GM19238 (cell line): ENCODE measurements at regions not wholly inside any gene's neighbourhood (a gene's known extent, or its start where the extent isn't known, plus 50 kb on each side); places are given as distances from the start of the nearest gene placed in this dataset.

Source experiments
- DNase-seq: peaks from one replicate; pipeline ENCODE4 v3.0.0; 2011; ENCODE audit warnings: low spot score; ENCODE audit not compliant: insufficient read length

GRCh38 chr10:62653254-62653653, 151.3 kb upstream of the ADO start:
- DNase-seq: peak; percentile 45

GRCh38 chr10:62654966-62655336, 149.6 kb upstream of the ADO start:
- no peak for DNase-seq

DNA sequence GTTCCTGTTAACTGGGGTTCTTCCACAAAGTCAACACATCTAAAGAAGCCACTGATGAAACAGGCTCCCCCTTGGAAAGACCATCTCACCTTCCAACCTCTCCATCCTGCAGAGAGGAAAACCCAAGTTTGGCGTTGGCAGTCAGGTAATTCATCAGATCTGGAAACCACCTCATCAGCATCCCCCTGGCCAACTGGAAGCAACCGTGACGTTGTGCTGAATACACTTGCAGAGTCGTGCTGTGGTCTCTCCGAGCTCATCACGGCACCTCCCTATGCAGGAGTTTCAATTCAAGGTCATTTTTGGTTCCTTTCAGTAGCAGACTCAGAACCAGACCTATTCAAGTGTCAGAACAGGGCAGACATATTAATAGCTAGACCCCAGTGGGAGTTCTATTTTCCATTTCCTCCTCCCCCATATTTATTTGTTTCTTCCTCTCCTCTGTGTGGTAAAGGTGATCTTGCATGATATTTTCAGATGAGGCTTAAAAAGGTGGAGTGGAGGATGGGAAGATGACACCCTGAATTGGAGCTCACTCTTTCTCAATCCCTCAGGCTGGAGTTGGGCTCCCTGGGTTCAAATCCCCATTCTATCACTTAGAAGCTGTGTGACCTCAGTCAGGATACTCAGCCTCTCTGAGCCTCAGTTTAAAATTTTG, 149.1 kb upstream of the ADO start:
- peak; percentile 42 for DNase-seq

DNA sequence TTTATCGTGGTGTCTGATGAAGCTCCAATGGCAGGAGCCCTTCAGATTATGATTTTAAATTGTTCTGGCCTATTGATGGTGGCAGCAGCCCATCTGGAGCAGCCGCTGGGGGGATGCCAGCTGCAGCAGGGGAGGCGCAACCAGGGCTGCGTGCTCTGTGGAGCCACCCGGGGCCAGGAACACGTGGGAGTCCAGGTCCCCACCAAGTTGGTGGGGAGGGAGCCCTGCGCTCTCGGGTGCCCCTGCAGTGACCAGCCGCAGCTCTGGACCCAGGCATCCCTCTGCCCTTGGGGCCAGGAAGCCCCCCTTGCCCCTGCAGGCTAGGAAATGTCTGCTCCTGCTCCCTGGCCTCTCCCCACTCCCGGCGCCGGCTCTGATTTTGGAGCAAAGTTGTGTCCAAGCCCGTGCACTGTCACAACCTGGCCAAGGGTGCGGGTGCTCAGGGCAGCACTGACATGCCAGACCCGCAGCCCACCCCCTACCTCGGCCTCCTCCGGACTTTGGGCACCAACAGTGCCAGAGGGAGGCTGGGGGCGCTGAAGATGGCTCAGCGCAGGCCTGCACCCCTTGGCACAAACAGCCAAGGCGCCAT, 147.2 kb upstream of the ADO start:
- DNase-seq: no peak

- DNase-seq: no peak
Observed at GRCh38 chr10:62658516-62658915, 146.0 kb upstream of the ADO start.

DNA sequence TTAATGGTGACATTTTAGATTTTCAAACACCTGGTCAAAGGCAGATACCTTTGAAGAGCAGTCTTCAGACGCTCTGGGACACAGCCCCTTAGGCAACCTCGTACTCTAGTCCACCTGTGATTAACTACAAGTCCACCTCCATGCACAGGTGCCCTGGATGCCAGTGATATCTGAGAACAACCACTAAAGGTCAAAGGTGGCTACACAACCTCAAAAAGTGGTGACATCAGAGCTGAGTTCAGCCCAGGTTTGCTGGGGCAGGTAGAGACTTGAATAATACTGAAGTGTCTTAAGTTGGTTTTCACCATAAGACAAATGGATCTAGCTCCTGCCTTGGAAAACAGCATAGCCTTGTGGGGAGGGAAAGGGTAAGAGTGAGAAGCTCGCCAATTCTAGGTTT, 143.4 kb upstream of the ADO start:
- no peak for DNase-seq

GRCh38 chr10:62662486-62662885, 142.0 kb upstream of the ADO start:
- DNase-seq: no peak

- DNase-seq: no peak
Observed at GRCh38 chr10:62665771-62666170, 138.7 kb upstream of the ADO start.

DNA sequence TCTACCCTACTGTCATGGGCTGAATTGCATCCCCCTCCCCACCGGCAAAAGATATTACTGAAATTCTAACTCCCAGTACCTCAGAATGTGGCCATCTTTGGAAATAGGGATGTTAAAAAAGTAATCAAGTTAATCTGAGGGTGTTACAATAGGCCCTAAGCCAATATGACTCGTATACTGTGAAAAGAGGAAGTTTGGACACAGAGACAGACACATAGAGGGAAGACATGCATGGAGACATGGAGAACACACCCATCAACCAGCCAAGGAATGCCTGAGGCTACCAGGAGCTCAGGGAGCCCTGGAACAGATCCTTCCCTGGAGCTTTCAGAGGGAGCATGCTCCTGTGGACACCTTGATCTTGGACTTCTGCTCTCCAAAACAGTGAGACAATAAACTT, 138.2 kb upstream of the ADO start:
- DNase-seq: no peak

- DNase-seq: no peak
Observed at GRCh38 chr10:62669341-62669740, 135.2 kb upstream of the ADO start.

DNA sequence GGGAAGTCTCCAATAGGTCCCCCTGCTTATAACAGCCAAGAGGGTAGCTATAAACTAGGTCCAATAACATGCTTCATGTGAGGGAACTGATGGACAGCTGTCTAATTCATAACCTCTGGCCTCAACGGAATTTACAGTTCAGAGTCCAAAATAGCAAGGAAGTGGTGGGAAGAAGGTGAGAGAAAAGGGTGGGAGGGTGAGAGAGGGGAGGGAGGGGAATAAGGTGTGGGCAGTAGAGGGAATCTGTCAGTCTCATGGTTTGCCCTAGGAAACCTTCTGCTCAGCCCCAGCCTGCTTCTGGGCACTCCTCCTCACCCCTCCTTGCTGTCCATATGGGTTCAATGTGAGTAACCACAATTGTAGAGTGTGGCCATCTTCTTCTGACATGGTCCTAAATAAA, 133.4 kb upstream of the ADO start:
- DNase-seq: no peak

DNA sequence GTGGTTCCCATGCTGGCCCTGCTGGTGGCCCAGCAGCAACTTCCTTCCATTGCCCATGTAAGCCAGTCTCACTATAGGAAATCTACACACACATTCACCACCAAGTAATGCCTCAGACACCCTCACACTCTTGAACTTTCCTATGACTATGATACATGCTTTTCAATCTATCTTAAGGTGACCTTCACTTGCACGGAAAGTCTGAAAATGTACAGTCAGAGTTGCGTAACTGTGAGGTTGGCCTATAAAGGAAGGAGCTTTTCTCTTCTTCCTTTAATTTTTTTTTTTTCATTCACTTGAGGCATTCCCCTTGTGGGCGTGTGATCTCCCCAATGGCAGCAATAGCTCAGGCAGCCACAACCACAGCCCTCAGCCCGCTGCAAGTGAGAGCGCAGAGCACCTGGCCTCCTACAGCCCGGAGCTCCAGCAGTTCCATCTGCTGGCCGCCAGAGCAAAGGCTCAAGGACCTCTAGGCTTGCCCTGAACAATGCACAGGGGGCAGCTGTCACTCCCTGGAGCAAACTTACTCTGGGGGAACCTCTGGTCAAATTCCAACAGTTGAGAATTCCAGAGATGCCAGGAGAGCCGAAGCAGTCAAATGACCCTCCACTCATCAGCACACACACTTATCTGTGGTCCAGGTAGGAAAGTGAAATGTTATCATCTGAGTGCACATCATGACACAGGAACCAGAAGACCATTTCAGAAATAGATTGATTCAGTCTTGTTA, 123.1 kb upstream of the ADO start:
- DNase-seq: peak; percentile 76

DNA sequence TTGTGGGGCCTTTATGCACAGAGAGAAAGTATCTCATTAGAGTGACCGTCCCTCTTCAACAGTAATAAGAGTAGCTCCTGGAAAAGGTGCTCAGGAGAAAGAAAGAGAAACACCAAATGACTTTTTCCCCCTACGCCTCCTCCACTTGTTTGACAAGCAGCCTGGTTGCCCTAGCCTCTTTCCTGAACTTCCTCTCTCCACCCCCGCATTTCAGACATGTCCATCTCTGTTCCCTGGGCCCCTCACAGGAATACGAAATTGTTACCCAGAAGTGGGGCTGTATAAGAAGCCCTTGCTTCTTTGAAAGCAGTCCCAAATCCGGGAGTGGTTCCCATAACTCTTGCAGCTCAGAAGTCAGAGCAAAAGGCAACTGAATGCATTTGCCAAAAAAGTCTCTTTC, 119.6 kb upstream of the ADO start:
- DNase-seq: no peak

DNA sequence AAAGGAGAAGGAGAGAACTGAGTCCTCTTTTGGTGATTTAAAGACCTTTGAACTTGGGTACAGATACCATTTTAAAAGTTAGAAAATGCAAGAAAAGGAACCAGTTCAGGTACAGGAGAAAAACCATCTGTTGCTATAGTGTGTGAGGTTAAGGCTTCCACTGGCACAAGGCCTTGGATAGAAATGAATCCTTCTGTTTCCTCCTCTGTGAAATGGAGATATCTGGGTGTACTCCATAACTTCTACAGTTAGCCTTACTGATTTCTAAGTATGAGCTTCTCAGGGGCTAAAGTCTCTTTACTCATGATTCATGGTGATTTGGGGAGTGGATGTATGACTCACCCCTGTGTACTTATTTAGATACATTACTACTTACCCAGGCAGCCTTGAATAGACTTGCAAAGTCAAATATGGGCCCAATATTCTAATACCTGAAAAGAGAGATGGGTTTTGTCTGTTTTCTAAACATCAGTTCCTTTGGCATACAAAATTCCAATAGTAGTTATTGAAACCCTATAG, 117.2 kb upstream of the ADO start:
- DNase-seq: no peak

GRCh38 chr10:62688971-62689700, 115.4 kb upstream of the ADO start:
- DNase-seq: no peak

DNA sequence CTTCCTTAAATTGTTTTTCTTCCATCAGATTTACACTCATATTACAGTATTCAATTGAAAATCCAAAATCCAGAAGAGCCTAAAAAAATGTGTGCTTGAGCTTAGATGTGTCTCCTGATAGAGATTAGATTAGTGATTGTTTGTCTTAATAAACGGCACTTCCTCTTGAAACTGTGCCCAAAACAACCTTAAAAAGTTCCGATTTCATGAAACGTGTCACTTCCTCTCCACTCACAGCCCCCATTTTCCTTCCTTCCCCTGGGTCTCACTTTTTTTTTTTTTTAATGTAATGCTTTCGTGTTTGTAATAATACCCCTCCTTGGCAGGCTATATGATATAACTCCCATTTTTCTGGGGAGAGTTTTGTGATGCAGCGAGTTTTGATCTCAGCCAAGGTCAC, 114.8 kb upstream of the ADO start:
- no peak for DNase-seq

- DNase-seq: no peak
Observed at GRCh38 chr10:62690703-62691102, 113.8 kb upstream of the ADO start.

DNA sequence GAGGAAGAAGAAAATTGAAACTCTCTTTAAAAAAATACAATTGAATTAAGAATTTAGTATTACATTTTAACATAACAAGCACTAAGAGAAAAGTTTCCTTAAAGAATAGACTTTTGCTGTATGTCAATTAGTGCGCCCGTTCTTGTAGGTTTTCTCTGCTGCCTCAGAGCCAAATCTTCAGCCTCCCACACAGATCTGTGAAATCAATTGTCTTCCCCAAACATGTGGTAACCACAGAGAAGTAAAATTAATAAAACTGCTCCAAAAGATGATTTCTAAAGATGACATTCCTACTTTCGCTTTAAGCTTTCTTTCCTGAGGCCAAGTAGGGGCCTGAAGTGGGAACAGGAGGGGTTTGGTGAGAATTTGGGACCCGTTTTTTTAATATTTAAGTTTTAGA, 113.2 kb upstream of the ADO start:
- DNase-seq: no peak

DNA sequence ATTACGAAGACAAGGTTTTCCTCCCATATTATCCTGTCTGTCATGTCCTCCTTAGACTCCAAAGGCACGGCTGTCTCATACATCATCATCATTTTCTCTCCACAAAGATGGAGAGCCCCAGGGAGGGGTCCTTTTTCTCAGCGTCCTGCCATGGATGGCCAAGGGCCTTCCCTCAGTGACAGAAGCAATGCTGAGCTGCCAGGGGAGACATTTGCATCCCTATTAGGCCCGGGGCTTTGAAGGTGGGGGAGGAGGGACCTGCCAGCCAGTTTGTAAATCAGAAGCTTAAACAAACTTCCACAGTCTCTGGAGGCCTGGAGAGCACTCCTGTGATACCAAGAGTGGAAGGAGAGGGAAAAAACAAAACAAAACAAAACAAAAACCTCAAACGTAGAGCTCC, 112.4 kb upstream of the ADO start:
- DNase-seq: no peak

DNA sequence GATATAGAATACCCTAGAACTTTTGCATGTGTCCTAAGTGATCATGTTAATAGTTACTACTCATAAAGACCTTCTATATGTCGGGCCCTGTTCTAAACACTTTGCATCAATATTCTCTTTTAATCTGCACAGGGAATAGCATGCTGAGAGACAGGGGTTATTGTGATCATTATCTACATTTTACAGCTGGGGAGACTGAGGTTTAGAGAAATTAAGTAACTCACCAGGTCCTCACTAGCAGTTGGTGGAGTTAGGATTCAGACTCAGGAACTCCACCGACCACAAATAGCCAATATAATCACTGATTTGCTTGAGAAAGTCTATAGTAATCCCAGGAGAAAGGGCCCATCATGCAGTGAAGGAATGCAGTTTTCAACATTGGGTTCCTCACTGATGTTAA, 111.2 kb upstream of the ADO start:
- DNase-seq: no peak

DNA sequence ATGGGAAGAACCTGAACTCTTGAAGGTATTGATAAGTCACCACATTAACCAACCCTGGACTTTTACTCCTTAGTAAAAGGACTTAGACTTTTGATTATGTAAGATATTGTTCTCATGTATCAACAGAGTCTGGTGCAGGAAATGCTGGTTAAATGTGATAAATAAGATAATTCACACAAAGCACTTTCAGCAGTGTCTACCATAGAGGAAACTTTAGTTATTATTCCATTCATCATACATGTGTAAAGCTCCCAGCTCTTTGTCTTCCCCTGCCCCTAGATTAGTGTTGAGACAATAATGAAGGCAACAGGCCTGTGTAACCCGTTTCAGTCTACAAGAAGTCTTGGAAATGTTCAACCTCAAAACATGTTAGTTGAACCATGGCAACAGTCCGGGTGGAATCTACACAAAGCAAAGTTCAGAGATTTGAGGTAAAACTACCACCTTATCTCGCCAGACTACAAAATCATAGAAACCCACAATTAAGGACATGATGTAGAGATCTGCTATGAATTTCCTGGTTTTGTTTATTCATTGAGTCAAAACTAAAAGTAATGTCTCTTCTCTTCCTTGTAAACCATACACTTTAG, 109.9 kb upstream of the ADO start:
- no peak for DNase-seq

DNA sequence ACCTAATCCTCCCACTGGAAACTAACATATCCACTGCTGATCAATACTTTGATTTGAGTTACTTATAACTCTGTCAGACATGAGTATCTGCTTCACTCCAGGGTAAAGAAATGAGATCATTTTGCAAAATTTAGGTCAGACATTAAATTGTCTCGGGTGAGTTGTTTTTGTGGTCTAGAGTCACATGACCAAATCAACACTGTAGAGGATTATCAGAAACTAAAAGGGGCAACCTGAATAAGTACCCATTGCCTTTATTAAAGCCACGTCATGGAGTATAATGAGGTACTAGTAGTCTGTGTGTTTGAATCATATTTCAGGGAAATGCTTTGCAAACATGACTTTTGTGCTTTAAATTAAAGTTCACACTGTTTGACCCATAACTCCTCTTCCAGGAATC, 107.7 kb upstream of the ADO start:
- no peak for DNase-seq
